Stomach (tissue), 4 donors: ENCODE measurements at regions not wholly inside any gene's neighbourhood (a gene's known extent, or its start where the extent isn't known, plus 50 kb on each side); places are given as distances from the start of the nearest gene placed in this dataset.

Experiments
- CTCF ChIP-seq, 7 experiments: fragments of 450-650 bp in 4 of 7; fragments of 200-600 bp in 3 of 7; sonication (generic) in 3 of 7; IDR thresholded peaks; one replicate each; pipeline ENCODE4 v1.5.1; 2016 to 2019; ENCODE audit warnings: antibody characterized with exemption in 7 of 7, control low read depth in 2 of 7, mild to moderate bottlenecking in 1 of 7
- POLR2A ChIP-seq, 4 donors: fragments of 450-650 bp; IDR thresholded peaks; one replicate each; pipeline ENCODE4 v1.6.1; 2016; ENCODE audit warnings: antibody characterized with exemption in 4 of 4, control low read depth in 2 of 4, mild to moderate bottlenecking in 1 of 4, moderate library complexity in 1 of 4

- no peak for TF ChIP-seq CTCF (IDR thresholded peaks at IDR 0.05)
- no peak for TF ChIP-seq POLR2A (IDR thresholded peaks at IDR 0.05)
These were observed 2084.4 kb upstream of the PIK3C3 start for GRCh38 chr18:39870591-39870990.
